Erythroblast (primary cell): ENCODE measurements at regions not wholly inside any gene's neighbourhood (a gene's known extent, or its start where the extent isn't known, plus 50 kb on each side); places are given as distances from the start of the nearest gene placed in this dataset.

Experiments
- GATA1 ChIP-seq: IDR thresholded peaks from 2 replicates; pipeline ENCODE4 v1.6.1; 2011; ENCODE audit warnings: low read depth, mild to moderate bottlenecking, control low read depth, low read length, moderate library complexity
- POLR2A ChIP-seq: IDR thresholded peaks from 2 replicates; pipeline ENCODE4 v1.6.1; 2011; ENCODE audit warnings: mild to moderate bottlenecking, low read length

DNA sequence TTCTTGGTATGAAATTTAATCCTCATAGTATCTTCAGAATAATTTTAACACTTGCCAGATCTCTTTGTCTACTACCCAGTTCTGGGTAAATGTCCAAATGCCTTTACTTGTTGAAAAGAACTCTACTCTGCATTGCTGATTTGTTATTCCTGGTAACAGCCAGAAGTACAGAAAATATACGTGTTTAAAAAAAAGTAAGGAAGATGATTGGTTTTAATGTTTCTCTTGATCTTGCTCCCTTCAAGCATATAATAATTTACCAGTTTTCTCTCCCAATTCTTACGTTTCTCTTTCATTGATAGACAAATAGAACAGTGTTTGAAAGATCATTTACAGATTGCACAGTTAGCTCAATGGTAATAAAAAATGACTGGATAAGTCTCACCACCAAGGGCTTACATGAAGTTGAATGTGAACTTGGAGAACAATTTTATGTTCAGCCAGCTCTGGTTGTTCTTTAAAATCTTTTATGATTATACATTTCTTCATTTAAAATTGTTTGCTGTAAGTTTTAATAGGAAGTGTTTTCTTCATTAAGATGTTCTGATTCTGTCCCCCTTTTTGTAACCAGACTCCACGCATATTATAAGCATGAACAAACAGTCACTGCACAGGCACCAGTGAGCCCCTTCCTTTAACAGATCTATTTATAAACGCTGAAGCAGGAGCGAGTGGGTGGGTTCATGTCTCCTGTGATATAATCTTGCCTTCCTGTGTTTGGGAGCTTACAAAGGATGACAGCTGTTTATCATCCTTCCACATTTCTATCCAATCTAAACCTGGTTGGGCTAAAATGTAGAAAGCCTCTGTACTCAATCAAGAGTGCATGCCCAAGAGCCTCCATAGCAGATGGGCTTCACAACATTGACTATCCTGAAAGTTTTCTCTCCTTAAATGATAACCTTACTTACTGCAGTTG, 299.5 kb downstream of the PRL start:
- TF ChIP-seq POLR2A = no peak
- no peak for TF ChIP-seq GATA1
